K562 (cell line): ENCODE measurements at regions not wholly inside any gene's neighbourhood (a gene's known extent, or its start where the extent isn't known, plus 50 kb on each side); places are given as distances from the start of the nearest gene placed in this dataset.

Source experiments
- ATAC-seq: fragments of 200-7000 bp; cut with Tn5 transposase; 3 replicates; pipeline ENCODE4 v1.9.1; 2020; ENCODE audit warnings: moderate library complexity
- BruUV-seq: library from RNA; stranded (reverse); fragments of 400-500 nt; replicated peaks from 2 replicates; lab custom pipeline; 2021; lab: Mats Ljungman, UMichigan
- CTCF ChIA-PET: fragments of 300-600 bp; formaldehyde crosslinking; extraction: SDS; loops from one replicate; lab custom pipeline; 2021; ENCODE audit warnings: low intra/inter-chr PET ratio; lab: Yijun Ruan, JAX
- POLR2A ChIA-PET: fragments of 300-600, 350-650 bp; sonication (Branson Sonifier 250); formaldehyde crosslinking; extraction: SDS; loops from one replicate; lab custom pipeline; 2021; ENCODE audit warnings: antibody characterized with exemption, inconsistent platforms; lab: Yijun Ruan, JAX
- DNase-seq, 4 experiments: peaks; one replicate each; pipeline versions ENCODE4 v3.0.0 to v3.0.0-alpha.2; 2011 to 2018; ENCODE audit warnings: low spot score in 3 of 4, mixed read lengths in 3 of 4; ENCODE audit errors: extremely low read depth in 1 of 4
- FAIRE-seq: peaks from 2 replicates; lab custom pipeline; 2011; peaks lifted over from hg19 to GRCh38; lab: Jason Lieb, UNC
- H2AFZ ChIP-seq: 2 replicates; pipeline ENCODE4 v1.6.0; 2011; ENCODE audit warnings: low read depth, low read length, control low read depth, inconsistent platforms
- H3K27ac ChIP-seq: fragments of 200-600 bp; 3 replicates; pipeline ENCODE4 v1.8.0; 2011; ENCODE audit warnings: low read depth, mild to moderate bottlenecking, control low read depth, inconsistent platforms, low read length, moderate library complexity, mixed read lengths; ENCODE audit errors: extremely low read depth
- H3K27me3 ChIP-seq, 2 experiments: fragments of 300-600 bp in 1 of 2; 2 replicates in 1 of 2; 3 replicates in 1 of 2; pipeline versions ENCODE4 v1.6.0 to v1.8.0; 2011; ENCODE audit warnings: inconsistent platforms in 2 of 2, low read length in 2 of 2, mild to moderate bottlenecking in 1 of 2, mixed read lengths in 1 of 2, moderate library complexity in 1 of 2; ENCODE audit not compliant: control insufficient read depth in 2 of 2, insufficient read depth in 2 of 2
- H3K36me3 ChIP-seq: fragments of 300-600 bp; 3 replicates; pipeline ENCODE4 v1.8.0; 2011; ENCODE audit warnings: mild to moderate bottlenecking, low read length, inconsistent platforms; ENCODE audit not compliant: control insufficient read depth, insufficient read depth
- H3K4me1 ChIP-seq, 2 experiments: fragments of 200-600 bp in 1 of 2; replicated peaks in 1 of 2; 2 replicates in 1 of 2; 3 replicates in 1 of 2; pipeline versions ENCODE4 v1.5.1 to v1.8.0; 2011; ENCODE audit warnings: inconsistent platforms in 2 of 2, low read length in 2 of 2, mild to moderate bottlenecking in 1 of 2, mixed read lengths in 1 of 2, moderate library complexity in 1 of 2; ENCODE audit not compliant: control insufficient read depth in 2 of 2, insufficient read depth in 2 of 2
- H3K4me2 ChIP-seq: 2 replicates; pipeline ENCODE4 v1.6.1; 2011; ENCODE audit warnings: low read length, control low read depth, inconsistent platforms, mixed read lengths; ENCODE audit not compliant: insufficient read depth
- H3K4me3 ChIP-seq: fragments of 200-600 bp; sonication (generic), shearing (Covaris generic); 2 replicates; pipeline ENCODE4 v1.5.1; 2016; ENCODE audit warnings: control low read depth, inconsistent platforms
- H3K79me2 ChIP-seq: fragments of 200-600 bp; 3 replicates; pipeline ENCODE4 v1.8.0; 2011; ENCODE audit warnings: low read length, inconsistent platforms; ENCODE audit not compliant: control insufficient read depth, insufficient read depth
- H3K9ac ChIP-seq, 2 experiments: 2 replicates each; pipeline versions ENCODE4 v1.6.0 to v1.6.1; 2011; ENCODE audit warnings: low read depth in 2 of 2, low read length in 2 of 2, control low read depth in 1 of 2, inconsistent platforms in 1 of 2, mild to moderate bottlenecking in 1 of 2, mixed read lengths in 1 of 2; ENCODE audit not compliant: insufficient read depth in 1 of 2
- H3K9me1 ChIP-seq: one replicate; pipeline ENCODE4 v1.6.0; 2011; ENCODE audit warnings: inconsistent platforms, mild to moderate bottlenecking, low read length, moderate library complexity; ENCODE audit not compliant: control insufficient read depth, insufficient read depth
- H3K9me3 ChIP-seq: replicated peaks from 2 replicates; pipeline ENCODE4 v1.5.1; 2011; ENCODE audit warnings: low read depth, low read length, inconsistent platforms; ENCODE audit not compliant: control insufficient read depth, insufficient read depth
- H4K20me1 ChIP-seq: replicated peaks from 2 replicates; pipeline ENCODE4 v1.6.1; 2011; ENCODE audit warnings: low read length, inconsistent platforms, mixed read lengths; ENCODE audit not compliant: control insufficient read depth, insufficient read depth
- EGR1 ChIP-seq: fragments of 450-650 bp; conservative IDR thresholded peaks from 2 replicates; pipeline ENCODE4 v1.6.1; 2017; ENCODE audit warnings: mild to moderate bottlenecking
- KHSRP ChIP-seq: fragments of 450-650 bp; IDR thresholded peaks from 2 replicates; pipeline ENCODE4 v1.6.1; 2017
- MAX ChIP-seq: sonication (generic); formaldehyde crosslinking; IDR thresholded peaks from 2 replicates; pipeline ENCODE4 v1.9.0; 2022; ENCODE audit warnings: mild to moderate bottlenecking, missing genetic modification reagents
- MIER1 ChIP-seq: fragments of 450-650 bp; IDR thresholded peaks from 2 replicates; pipeline ENCODE4 v1.6.1; 2016; ENCODE audit warnings: antibody characterized with exemption, mild to moderate bottlenecking, low read depth
- NBN ChIP-seq: fragments of 450-650 bp; IDR thresholded peaks from 2 replicates; pipeline ENCODE4 v1.6.1; 2016; ENCODE audit warnings: low read depth, mild to moderate bottlenecking
- NELFE ChIP-seq: IDR thresholded peaks from 2 replicates; pipeline ENCODE4 v1.6.1; 2011; ENCODE audit warnings: mild to moderate bottlenecking; ENCODE audit not compliant: insufficient read depth, insufficient read length
- STAT6 ChIP-seq: sonication (generic); formaldehyde crosslinking; IDR thresholded peaks from 2 replicates; pipeline ENCODE4 v1.8.1; 2023; ENCODE audit warnings: mild to moderate bottlenecking, missing genetic modification reagents
- SUPT5H ChIP-seq: fragments of 450-650 bp; IDR thresholded peaks from 2 replicates; pipeline ENCODE4 v1.6.1; 2016
- U2AF2 ChIP-seq: fragments of 200-400 bp; formaldehyde crosslinking; optimal IDR thresholded peaks from 2 replicates; pipeline ENCODE3; 2017; ENCODE audit warnings: low read depth, mild to moderate bottlenecking, low read length
- ZFP30 ChIP-seq: fragments of 250-450 bp; sonication (Bioruptor Pico); IDR thresholded peaks from 2 replicates; pipeline ENCODE4 v1.8.0; 2022; ENCODE audit warnings: moderate library complexity, mild to moderate bottlenecking, inconsistent platforms, borderline replicate concordance
- ZNF639 ChIP-seq, 2 experiments: fragments of 200-800 bp in 1 of 2; sonication (Bioruptor generic) in 1 of 2; sonication (generic) in 1 of 2; formaldehyde crosslinking in 1 of 2; IDR thresholded peaks in 1 of 2; conservative IDR thresholded peaks in 1 of 2; 2 replicates each; pipeline versions ENCODE4 v1.5.0 to v1.6.1; 2016 to 2020; ENCODE audit warnings: missing compliant biosample characterization in 1 of 2, missing genetic modification characterization in 1 of 2, missing genetic modification reagents in 1 of 2
- WGBS: fragments of 100-300 bp; shearing (Covaris generic); methylation state at CpG from one replicate; pipeline ENCODE4 v1.1.6; 2016; ENCODE audit warnings: low coverage, mixed read lengths; ENCODE audit not compliant: insufficient coverage; ENCODE audit errors: missing lambda C conversion rate; 5-methylcytosine and 5-hydroxymethylcytosine counted together
- in situ Hi-C: fragments of 300-500 bp; cut with MboI; formaldehyde crosslinking; loops from 4 replicates; pipeline ENCODE4 v1.15.0; 2018; ENCODE audit warnings: inconsistent platforms, mixed read lengths
- intact Hi-C: fragments of 100-400 bp; cut with micrococcal nuclease; formaldehyde crosslinking; loops from 2 replicates; pipeline ENCODE4 v1.14.2; 2022

DNA sequence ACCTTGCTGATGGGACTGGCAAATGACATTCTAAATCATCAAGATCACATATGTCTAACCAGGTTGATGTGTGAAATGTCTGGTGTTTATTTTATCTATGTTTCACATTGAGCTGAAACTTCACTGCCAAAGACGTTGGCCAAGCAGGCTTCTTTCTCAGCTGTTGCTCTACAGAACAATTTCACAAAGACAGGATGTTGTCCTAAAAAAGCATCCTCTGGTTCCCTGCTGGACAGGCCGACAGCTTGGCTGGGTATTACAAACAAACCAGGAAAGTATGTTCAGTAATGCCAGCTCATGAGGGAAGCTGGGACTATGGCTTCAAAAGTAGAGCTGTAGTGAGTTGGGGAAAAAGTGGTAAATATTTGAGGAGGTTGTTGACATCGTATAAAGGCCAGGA, 179.4 kb downstream of the FAM43A start:
- Histone ChIP-seq H3K9me1 (no peaks in the 10 kb centered on the region), H3K4me2 (no peak overlapping the region), H3K79me2 (no peaks in the 10 kb centered on the region), H3K27ac (no peak overlapping the region), H3K4me1 (no peaks in the 10 kb centered on the region), H4K20me1 (no peaks in the 10 kb centered on the region), H3K4me3 (no peak overlapping the region), H3K27me3 (peaks cover 41 to 58% of the 10 kb centered on the region in 2 experiments), H3K9ac (no peak overlapping the region), H3K36me3 (no peaks in the 10 kb centered on the region), H2AFZ (no peak overlapping the region), H3K9me3 (no peaks in the 10 kb centered on the region)
- ChIA-PET POLR2A (interaction anchor here (1.0 to 1.5 kb wide), 4 partner anchors 10 to 14 kb away, joined by 3 to 4 read pairs (median 4); no protein-coding TSS in a partner anchor), CTCF (no interaction called here)
- BruUV-seq, result no TSS peak
- intact Hi-C loops, result no loop called here
- no peak for DNase-seq
- WGBS, result 0% methylated on average over 3 of the region's 3 CpGs
- FAIRE-seq, result no peak
- no peak for TF ChIP-seq U2AF2
- no peak for TF ChIP-seq KHSRP
- no peak for TF ChIP-seq NELFE
- no peak for TF ChIP-seq MIER1
- no peak for TF ChIP-seq SUPT5H
- no peak for TF ChIP-seq NBN
- TF ChIP-seq ZNF639 (CRISPR knock-in tag; conservative IDR thresholded peaks at IDR 0.05 in 1 of 2, IDR thresholded peaks at IDR 0.05 in 1 of 2), result no peak
- TF ChIP-seq STAT6, result no peak
- no peak for TF ChIP-seq MAX
- TF ChIP-seq EGR1, result no peak
- TF ChIP-seq ZFP30 (CRISPR knock-in tag), result no peak
- in situ Hi-C loops, result no loop called here
- no peak for ATAC-seq
